A673 (cell line): ENCODE measurements at regions not wholly inside any gene's neighbourhood (a gene's known extent, or its start where the extent isn't known, plus 50 kb on each side); places are given as distances from the start of the nearest gene placed in this dataset.

Experiments used
- BruUV-seq: library from RNA; stranded (reverse); fragments of 400-500 nt; replicated peaks from 2 replicates; lab custom pipeline; 2021; lab: Mats Ljungman, UMichigan
- CTCF ChIA-PET: fragments of 300-600 bp; sonication (Branson Sonifier 250); formaldehyde crosslinking; loops from one replicate; lab custom pipeline; 2022; ENCODE audit warnings: antibody characterized with exemption; lab: Charles Lee
- POLR2A ChIA-PET: fragments of 300-600 bp; sonication (Branson Sonifier 250); formaldehyde crosslinking; loops from one replicate; lab custom pipeline; 2022; ENCODE audit warnings: antibody characterized with exemption; ENCODE audit not compliant: low non-redundant PET; lab: Charles Lee
- DNase-seq: peaks from one replicate; pipeline ENCODE4 v3.0.0-alpha.2; 2015; ENCODE audit warnings: low spot score
- H3K27ac ChIP-seq: fragments of 200-600 bp; sonication (generic); 2 replicates; pipeline ENCODE4 v1.5.1; 2016; ENCODE audit warnings: mixed run types, low read depth, mild to moderate bottlenecking, mixed read lengths, antibody characterized with exemption, low read length; ENCODE audit not compliant: poor library complexity, severe bottlenecking
- H3K27me3 ChIP-seq: fragments of 200-600 bp; sonication (generic); replicated peaks from 2 replicates; pipeline ENCODE4 v1.6.1; 2017; ENCODE audit warnings: mixed run types, low read depth, mild to moderate bottlenecking, mixed read lengths, antibody characterized with exemption, low read length; ENCODE audit not compliant: insufficient read depth, poor library complexity
- H3K36me3 ChIP-seq: fragments of 200-600 bp; sonication (generic); 2 replicates; pipeline ENCODE4 v1.6.1; 2016; ENCODE audit warnings: mixed run types, mild to moderate bottlenecking, mixed read lengths, antibody characterized with exemption, low read length; ENCODE audit not compliant: insufficient read depth, poor library complexity, severe bottlenecking
- H3K4me1 ChIP-seq: fragments of 200-600 bp; sonication (generic); 2 replicates; pipeline ENCODE4 v1.6.1; 2017; ENCODE audit warnings: mixed run types, mild to moderate bottlenecking, mixed read lengths, antibody characterized with exemption, low read length; ENCODE audit not compliant: insufficient read depth, poor library complexity, severe bottlenecking
- H3K4me3 ChIP-seq: fragments of 200-600 bp; sonication (generic); 2 replicates; pipeline ENCODE4 v1.5.1; 2016; ENCODE audit warnings: low read depth, mixed run types, mild to moderate bottlenecking, mixed read lengths, low read length; ENCODE audit not compliant: poor library complexity, severe bottlenecking
- H3K9me3 ChIP-seq: fragments of 200-600 bp; sonication (generic); 2 replicates; pipeline ENCODE4 v1.6.1; 2016; ENCODE audit warnings: mixed run types, low read depth, mild to moderate bottlenecking, mixed read lengths, antibody characterized with exemption, low read length; ENCODE audit not compliant: poor library complexity, severe bottlenecking
- CTCF ChIP-seq: fragments of 300-800, 200-600 bp; sonication (generic); conservative IDR thresholded peaks from 2 replicates; pipeline ENCODE4 v1.5.1; 2017; ENCODE audit warnings: low read depth, mild to moderate bottlenecking, antibody characterized with exemption, low read length, moderate library complexity, mixed read lengths
- EZH2 ChIP-seq: fragments of 200-600 bp; sonication (generic); IDR thresholded peaks from 2 replicates; pipeline ENCODE4 v1.6.1; 2017; ENCODE audit warnings: borderline replicate concordance, low read depth, mild to moderate bottlenecking, mixed read lengths, antibody characterized with exemption, low read length; ENCODE audit not compliant: poor library complexity, severe bottlenecking
- intact Hi-C: fragments of 100-400 bp; cut with micrococcal nuclease; formaldehyde crosslinking; loops from one replicate; pipeline ENCODE4 v1.10.0; 2022; ENCODE audit not compliant: unreplicated experiment

GRCh38 chr17:73974536-73974935 lies 228.9 kb upstream of the RPL38 start:
- TF ChIP-seq CTCF (no peak), EZH2 (no peak)
- Histone ChIP-seq H3K27ac (no peak overlapping the region), H3K9me3 (no peaks in the 10 kb centered on the region), H3K4me3 (no peak overlapping the region), H3K4me1 (no peaks in the 10 kb centered on the region), H3K36me3 (no peaks in the 10 kb centered on the region), H3K27me3 (peaks cover 14% of the 10 kb centered on the region)
- intact Hi-C loops: no loop called here
- no peak for DNase-seq
- no TSS peak for BruUV-seq
- POLR2A ChIA-PET: no interaction called here
- CTCF ChIA-PET: no interaction called here

GRCh38 chr17:73976147-73976546 lies 227.3 kb upstream of the RPL38 start:
- CTCF ChIA-PET: no interaction called here
- no peak for TF ChIP-seq EZH2
- no peak for TF ChIP-seq CTCF

GRCh38 chr17:73976676-73977521 lies 226.6 kb upstream of the RPL38 start:
- no TSS peak for BruUV-seq

More at GRCh38 chr17:73976147-73976546, 227.3 kb upstream of the RPL38 start:
- no TSS peak for BruUV-seq
- POLR2A ChIA-PET: no interaction called here
- no peaks in the 10 kb centered on the region for H3K4me1 ChIP-seq
- H3K9me3 ChIP-seq: no peaks in the 10 kb centered on the region
- H3K27me3 ChIP-seq: peaks cover 2% of the 10 kb centered on the region
- H3K36me3 ChIP-seq: no peaks in the 10 kb centered on the region
- H3K27ac ChIP-seq: no peak overlapping the region
- intact Hi-C loops: no loop called here
- no peak overlapping the region for H3K4me3 ChIP-seq
- no peak for DNase-seq

More at GRCh38 chr17:73976676-73977521, 226.6 kb upstream of the RPL38 start:
- TF ChIP-seq EZH2 (no peak), CTCF (no peak)
- POLR2A ChIA-PET: no interaction called here
- Histone ChIP-seq H3K27me3 (no peaks in the 10 kb centered on the region), H3K27ac (no peak overlapping the region), H3K4me3 (no peak overlapping the region), H3K36me3 (no peaks in the 10 kb centered on the region), H3K9me3 (no peaks in the 10 kb centered on the region), H3K4me1 (peaks cover 3% of the 10 kb centered on the region)
- no peak for DNase-seq
- intact Hi-C loops: no loop called here
- CTCF ChIA-PET: no interaction called here
